Astrocyte of the cerebellum (primary cell): ENCODE measurements at regions not wholly inside any gene's neighbourhood (a gene's known extent, or its start where the extent isn't known, plus 50 kb on each side); places are given as distances from the start of the nearest gene placed in this dataset.

Experiments used
- DNase-seq: peaks from one replicate; pipeline ENCODE4 v3.0.0-alpha.2; 2011; ENCODE audit warnings: low read depth
- H3K4me3 ChIP-seq: 2 replicates; pipeline ENCODE4 v1.5.1; 2011; ENCODE audit warnings: mild to moderate bottlenecking, low read depth, low read length, moderate library complexity
- in situ Hi-C: cut with HindIII; loops from 2 replicates; pipeline ENCODE4 v1.10.0; 2017; ENCODE audit warnings: low sequenced_read_pairs
- TF ChIP-seq, protein P1 (sequence below): IDR thresholded peaks from 2 replicates; pipeline ENCODE4 v1.5.1; 2012; ENCODE audit warnings: low read length, low read depth, moderate library complexity, mild to moderate bottlenecking; ENCODE audit errors: missing control alignments

GRCh38 chr18:73007915-73008308, 140.1 kb upstream of the NETO1 start:
- no peak for DNase-seq
- in situ Hi-C loops: no loop called here
- H3K4me3 ChIP-seq: no peak overlapping the region
- TF ChIP-seq, protein P1, sequence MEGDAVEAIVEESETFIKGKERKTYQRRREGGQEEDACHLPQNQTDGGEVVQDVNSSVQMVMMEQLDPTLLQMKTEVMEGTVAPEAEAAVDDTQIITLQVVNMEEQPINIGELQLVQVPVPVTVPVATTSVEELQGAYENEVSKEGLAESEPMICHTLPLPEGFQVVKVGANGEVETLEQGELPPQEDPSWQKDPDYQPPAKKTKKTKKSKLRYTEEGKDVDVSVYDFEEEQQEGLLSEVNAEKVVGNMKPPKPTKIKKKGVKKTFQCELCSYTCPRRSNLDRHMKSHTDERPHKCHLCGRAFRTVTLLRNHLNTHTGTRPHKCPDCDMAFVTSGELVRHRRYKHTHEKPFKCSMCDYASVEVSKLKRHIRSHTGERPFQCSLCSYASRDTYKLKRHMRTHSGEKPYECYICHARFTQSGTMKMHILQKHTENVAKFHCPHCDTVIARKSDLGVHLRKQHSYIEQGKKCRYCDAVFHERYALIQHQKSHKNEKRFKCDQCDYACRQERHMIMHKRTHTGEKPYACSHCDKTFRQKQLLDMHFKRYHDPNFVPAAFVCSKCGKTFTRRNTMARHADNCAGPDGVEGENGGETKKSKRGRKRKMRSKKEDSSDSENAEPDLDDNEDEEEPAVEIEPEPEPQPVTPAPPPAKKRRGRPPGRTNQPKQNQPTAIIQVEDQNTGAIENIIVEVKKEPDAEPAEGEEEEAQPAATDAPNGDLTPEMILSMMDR: no peak

- no peak for DNase-seq
- no peak overlapping the region for H3K4me3 ChIP-seq
- in situ Hi-C loops: no loop called here
- TF ChIP-seq, protein P1: no peak
Measured at GRCh38 chr18:73007195-73007914, 139.6 kb upstream of the NETO1 start.

GRCh38 chr18:73006331-73006730, 138.5 kb upstream of the NETO1 start:
- TF ChIP-seq, protein P1: no peak
- no peak overlapping the region for H3K4me3 ChIP-seq
- in situ Hi-C loops: no loop called here
- no peak for DNase-seq

DNA sequence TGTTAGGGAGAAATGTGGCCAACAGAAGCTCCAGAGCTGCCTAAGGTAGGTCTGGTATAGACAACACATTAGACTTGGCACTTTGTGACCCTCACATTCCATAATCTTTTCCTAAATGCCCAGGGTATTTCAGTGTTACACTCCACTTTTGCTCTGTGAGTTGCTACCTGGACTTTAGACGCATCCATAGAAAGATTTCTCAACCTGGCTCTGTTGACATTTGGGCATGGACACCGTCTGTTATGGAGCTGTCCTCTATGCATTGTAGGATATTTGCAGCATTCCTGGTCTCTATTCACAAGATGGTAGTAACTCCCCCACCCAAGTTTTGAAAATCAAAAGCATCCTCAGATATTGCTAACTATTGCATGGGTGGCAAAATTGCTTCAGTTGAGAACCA, 136.5 kb upstream of the NETO1 start:
- TF ChIP-seq, protein P1: no peak
- H3K4me3 ChIP-seq: no peak overlapping the region
- in situ Hi-C loops: no loop called here
- DNase-seq: no peak

- in situ Hi-C loops: no loop called here
Measured at GRCh38 chr18:72999971-73000607, 132.3 kb upstream of the NETO1 start.

GRCh38 chr18:72995558-72995957, 127.8 kb upstream of the NETO1 start:
- H3K4me3 ChIP-seq: no peak overlapping the region
- TF ChIP-seq, protein P1: no peak
- no peak for DNase-seq
- in situ Hi-C loops: no loop called here

More at GRCh38 chr18:72999971-73000607, 132.3 kb upstream of the NETO1 start:
- TF ChIP-seq, protein P1: no peak
- H3K4me3 ChIP-seq: no peak overlapping the region
- no peak for DNase-seq
